ENCODE measurements at regions not wholly inside any gene's neighbourhood (a gene's known extent, or its start where the extent isn't known, plus 50 kb on each side); places are given as distances from the start of the nearest gene placed in this dataset.

- TF ChIP-seq MTERF4 (CRISPR knock-in tag; IDR thresholded peaks at IDR 0.05) (no peak), ZNF33B (CRISPR knock-in tag; IDR thresholded peaks at IDR 0.05) (no peak), ZNF788 (CRISPR knock-in tag; IDR thresholded peaks at IDR 0.05; ENCODE audit: borderline replicate concordance) (no peak), ZSCAN5A (CRISPR knock-in tag; IDR thresholded peaks at IDR 0.05; ENCODE audit: borderline replicate concordance) (no peak), ZKSCAN5 (CRISPR knock-in tag; IDR thresholded peaks at IDR 0.05) (no peak)
- Histone ChIP-seq H3K27me3 (ENCODE audit: control insufficient read depth in 1 of 2, insufficient read depth in 2 of 2, low read length in 2 of 2) (no peaks in the 10 kb centered on the region), H3K4me2 (ENCODE audit: low read depth, low read length) (no peak overlapping the region), H4K20me1 (ENCODE audit: insufficient read depth, low read length) (no peaks in the 10 kb centered on the region), H3K36me3 (replicated peaks in 1 of 2; ENCODE audit: control insufficient read depth in 1 of 2, insufficient read depth in 2 of 2, low read length in 2 of 2) (no peaks in the 10 kb centered on the region), H3K79me2 (ENCODE audit: insufficient read depth, low read length) (no peaks in the 10 kb centered on the region), H3K9me3 (ENCODE audit: low read length) (no peaks in the 10 kb centered on the region), H2AFZ (ENCODE audit: low read length) (no peak overlapping the region), H3K4me3 (replicated peaks in 1 of 3; ENCODE audit: insufficient read depth in 1 of 3, low read depth in 2 of 3, low read length in 3 of 3) (no peak overlapping the region), H3K4me1 (ENCODE audit: insufficient read depth, low read length) (no peaks in the 10 kb centered on the region), H3K9ac (ENCODE audit: insufficient read depth, low read depth, low read length) (no peak overlapping the region), H3K27ac (ENCODE audit: extremely low read length, insufficient read depth, low read length) (no peak overlapping the region)
- ATAC-seq (no peak), FAIRE-seq (no peak), DNase-seq (ENCODE audit: low spot score) (no peak)
- 8% methylated on average over 4 of the region's 4 CpGs for WGBS (ENCODE audit: low lambda C conversion rate)
- in situ Hi-C loops (cut with HindIII; ENCODE audit: extremely low pct_ligation_motif_present, low pct_unique_long_range_greater_than_20kb): no loop called here
- ChIA-PET POLR2A (no interaction called here), CTCF (ENCODE audit: low intra/inter-chr PET ratio, low total read pairs) (no interaction called here)
- intact Hi-C loops (cut with micrococcal nuclease; ENCODE audit: unreplicated experiment): no loop called here
- no TSS peak for BruUV-seq (replicated peaks)
Measured at GRCh38 chr9:18126831-18127498, 347.0 kb upstream of the ADAMTSL1 start.

- intact Hi-C loops (cut with micrococcal nuclease; ENCODE audit: unreplicated experiment): no loop called here
- Histone ChIP-seq H3K79me2 (ENCODE audit: insufficient read depth, low read length) (no peaks in the 10 kb centered on the region), H3K9me3 (ENCODE audit: low read length) (no peaks in the 10 kb centered on the region), H3K36me3 (replicated peaks in 1 of 2; ENCODE audit: control insufficient read depth in 1 of 2, insufficient read depth in 2 of 2, low read length in 2 of 2) (no peaks in the 10 kb centered on the region), H3K4me1 (ENCODE audit: insufficient read depth, low read length) (no peaks in the 10 kb centered on the region), H3K27me3 (ENCODE audit: control insufficient read depth in 1 of 2, insufficient read depth in 2 of 2, low read length in 2 of 2) (no peaks in the 10 kb centered on the region), H2AFZ (ENCODE audit: low read length) (no peak overlapping the region), H3K4me2 (ENCODE audit: low read depth, low read length) (no peak overlapping the region), H3K4me3 (replicated peaks in 1 of 3; ENCODE audit: insufficient read depth in 1 of 3, low read depth in 2 of 3, low read length in 3 of 3) (no peak overlapping the region), H3K27ac (ENCODE audit: extremely low read length, insufficient read depth, low read length) (no peak overlapping the region), H4K20me1 (ENCODE audit: insufficient read depth, low read length) (no peaks in the 10 kb centered on the region), H3K9ac (ENCODE audit: insufficient read depth, low read depth, low read length) (no peak overlapping the region)
- 17% methylated on average over 2 of the region's 2 CpGs for WGBS (ENCODE audit: low lambda C conversion rate)
- ChIA-PET POLR2A (no interaction called here), CTCF (ENCODE audit: low intra/inter-chr PET ratio, low total read pairs) (no interaction called here)
- BruUV-seq (replicated peaks): no TSS peak
- in situ Hi-C loops (cut with HindIII; ENCODE audit: extremely low pct_ligation_motif_present, low pct_unique_long_range_greater_than_20kb): no loop called here
- FAIRE-seq (no peak), DNase-seq (ENCODE audit: low spot score) (no peak), ATAC-seq (no peak)
- TF ChIP-seq GMEB2 (CRISPR knock-in tag; IDR thresholded peaks at IDR 0.05; ENCODE audit: low read depth): no peak
- no peak for TF ChIP-seq ZNF501 (CRISPR knock-in tag; IDR thresholded peaks at IDR 0.05)
- TF ChIP-seq RELA (CRISPR knock-in tag; IDR thresholded peaks at IDR 0.05): no peak
- no peak for TF ChIP-seq NCOR1 (IDR thresholded peaks at IDR 0.05; ENCODE audit: borderline replicate concordance, low read length)
- no peak for TF ChIP-seq NFIC (IDR thresholded peaks at IDR 0.05; ENCODE audit: low read length)
- TF ChIP-seq MYNN (CRISPR knock-in tag; IDR thresholded peaks at IDR 0.05; ENCODE audit: low read depth): no peak
- no peak for TF ChIP-seq LBX2 (CRISPR knock-in tag; IDR thresholded peaks at IDR 0.05; ENCODE audit: borderline replicate concordance)
- no peak for TF ChIP-seq ZNF235 (CRISPR knock-in tag; IDR thresholded peaks at IDR 0.05; ENCODE audit: borderline replicate concordance)
- no peak for TF ChIP-seq ZSCAN29 (CRISPR knock-in tag; conservative IDR thresholded peaks at IDR 0.05)
- TF ChIP-seq SIN3B (IDR thresholded peaks at IDR 0.05; ENCODE audit: low read length): no peak
- no peak for TF ChIP-seq ZFY (CRISPR knock-in tag; IDR thresholded peaks at IDR 0.05)
Measured at GRCh38 chr9:18127499-18127875, 346.5 kb upstream of the ADAMTSL1 start.

Measured in HepG2 (cell line).